C4-2B (cell line): ENCODE measurements at regions not wholly inside any gene's neighbourhood (a gene's known extent, or its start where the extent isn't known, plus 50 kb on each side); places are given as distances from the start of the nearest gene placed in this dataset.
"Not testable (repeated sequence)": the region's sequence is repeated elsewhere in the genome, so short reads cannot be mapped to it uniquely, and the experiment has no call there.

Experiments
- H3K27ac ChIP-seq: fragments of 450-650 bp; 2 replicates; pipeline ENCODE4 v1.5.1; 2017
- CTCF ChIP-seq: fragments of 450-650 bp; conservative IDR thresholded peaks from 2 replicates; pipeline ENCODE4 v1.5.1; 2017; ENCODE audit warnings: mild to moderate bottlenecking
- ZFX ChIP-seq: fragments of 450-650 bp; IDR thresholded peaks from 2 replicates; pipeline ENCODE4 v1.6.1; 2017

DNA sequence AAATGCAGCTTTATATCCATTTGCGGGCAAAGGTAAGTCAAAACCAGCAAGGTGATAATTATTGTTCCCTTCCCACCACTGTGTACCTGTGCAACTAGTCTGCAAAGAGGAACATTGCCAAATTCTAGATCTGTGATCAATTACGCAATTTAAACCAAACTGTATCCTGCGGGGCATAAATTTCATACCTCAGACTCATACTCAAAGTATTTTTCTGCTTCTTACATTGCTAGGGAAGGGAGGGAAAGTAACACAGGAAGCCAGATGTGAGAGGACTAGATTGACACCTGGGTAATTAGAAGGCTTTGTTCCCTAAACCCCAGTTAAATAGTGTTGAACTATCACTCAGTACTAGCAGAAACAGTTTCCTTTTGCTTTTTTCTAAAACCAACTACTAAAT, 240.2 kb upstream of the ZNF608 start:
- TF ChIP-seq ZFX (no peak), CTCF (no peak)
- H3K27ac ChIP-seq, result no peak overlapping the region

DNA sequence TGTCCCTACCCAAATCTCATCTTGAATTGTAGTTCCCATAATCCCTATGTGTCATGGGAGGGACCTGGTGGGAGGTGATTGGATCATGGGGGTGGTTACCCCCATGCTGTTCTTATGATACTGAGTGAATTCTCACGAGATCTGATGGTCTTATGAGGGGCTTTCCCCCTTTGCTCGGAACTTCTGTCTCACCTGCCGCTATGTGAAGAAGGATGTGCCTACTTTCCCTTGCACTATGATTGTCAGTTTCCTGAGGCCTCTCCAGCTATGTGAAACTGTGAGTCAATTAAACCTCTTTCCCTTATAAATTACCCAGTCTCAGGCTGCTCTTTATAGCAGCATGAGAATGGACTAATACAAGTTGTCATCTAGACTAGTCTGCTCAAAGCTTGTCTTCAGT, 241.3 kb upstream of the ZNF608 start:
- H3K27ac ChIP-seq, result not testable (repeated sequence)

DNA sequence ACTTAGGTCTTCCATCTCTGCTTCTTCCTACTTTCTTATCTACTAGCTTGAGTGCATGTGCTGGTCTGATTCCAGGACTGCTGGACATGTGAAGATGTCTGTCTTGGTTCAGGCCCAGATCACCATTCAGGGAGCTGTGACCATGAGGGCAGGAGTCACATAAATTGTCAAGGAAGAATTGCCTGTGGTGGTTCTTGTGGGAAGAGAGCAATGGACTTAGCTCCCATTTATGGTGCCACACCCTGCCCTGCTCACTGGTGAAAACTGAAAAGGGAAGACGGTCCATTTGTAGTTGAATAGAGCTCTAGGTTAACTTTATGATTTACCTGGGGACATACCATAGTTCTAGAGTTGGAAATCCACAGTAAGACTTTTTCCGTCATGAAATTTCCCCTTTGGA, 244.3 kb upstream of the ZNF608 start:
- no peak for TF ChIP-seq ZFX
- TF ChIP-seq CTCF, result no peak
- no peak overlapping the region for H3K27ac ChIP-seq

DNA sequence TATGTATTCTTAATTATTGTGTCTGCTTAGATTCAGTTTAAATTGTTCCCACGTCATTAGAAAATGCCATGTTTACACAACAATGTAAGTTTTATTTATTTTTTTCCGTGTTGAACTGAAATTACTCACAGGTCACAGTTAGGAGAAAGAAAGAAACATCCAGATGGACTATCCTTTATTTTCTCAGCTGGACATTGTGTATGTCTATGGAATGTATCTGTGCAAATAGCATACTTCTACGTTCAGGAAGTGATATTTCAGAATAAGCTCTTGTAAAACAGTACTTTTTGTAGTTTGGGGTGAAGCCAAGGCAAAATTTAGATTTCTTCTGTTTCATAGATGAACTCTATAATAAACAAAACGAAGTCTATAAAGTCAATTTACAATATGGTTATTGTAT, 249.0 kb upstream of the ZNF608 start:
- TF ChIP-seq ZFX (no peak), CTCF (no peak)

GRCh38 chr5:124996023-124996763, 249.8 kb upstream of the ZNF608 start:
- TF ChIP-seq ZFX (no peak), CTCF (no peak)
- H3K27ac ChIP-seq, result no peak overlapping the region

More for the DNA sequence above, 249.0 kb upstream of the ZNF608 start:
- H3K27ac ChIP-seq, result no peak overlapping the region

GRCh38 chr5:124996764-124997077, 250.3 kb upstream of the ZNF608 start:
- TF ChIP-seq ZFX (no peak), CTCF (no peak)
- no peak overlapping the region for H3K27ac ChIP-seq

DNA sequence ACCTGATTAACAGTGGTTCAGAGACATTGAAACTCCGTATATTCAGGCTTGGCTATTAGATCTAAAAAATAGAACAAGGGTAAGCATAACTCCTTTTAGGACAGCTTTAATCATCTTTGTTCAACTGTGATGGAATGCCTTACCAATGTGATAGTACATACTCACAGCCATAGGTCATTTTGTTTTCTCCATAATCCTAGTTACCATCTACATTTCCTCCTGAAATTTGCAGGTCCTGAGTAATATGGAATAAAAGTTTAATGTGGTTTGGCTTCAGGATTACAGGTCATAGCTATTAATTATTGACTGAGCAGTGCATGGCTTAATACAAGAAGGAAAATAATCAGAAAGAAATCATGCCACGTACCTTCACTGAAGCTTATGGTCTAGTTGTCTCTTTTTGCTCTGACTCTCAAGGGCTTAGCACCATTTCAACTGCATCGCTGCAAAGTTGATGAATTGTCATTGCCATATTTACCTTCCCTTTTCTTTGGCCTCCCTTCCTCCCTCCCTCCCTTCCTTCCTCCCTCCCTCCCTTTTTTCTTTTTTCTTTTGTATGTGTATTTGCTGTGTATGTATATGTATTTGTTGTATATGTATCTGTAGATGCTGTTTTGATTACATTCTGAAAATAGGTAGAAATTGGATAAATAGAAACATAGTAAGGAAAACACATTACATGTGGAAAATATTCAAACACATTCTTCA, 250.9 kb upstream of the ZNF608 start:
- no peak for TF ChIP-seq ZFX
- no peak for TF ChIP-seq CTCF
- H3K27ac ChIP-seq, result no peak overlapping the region

DNA sequence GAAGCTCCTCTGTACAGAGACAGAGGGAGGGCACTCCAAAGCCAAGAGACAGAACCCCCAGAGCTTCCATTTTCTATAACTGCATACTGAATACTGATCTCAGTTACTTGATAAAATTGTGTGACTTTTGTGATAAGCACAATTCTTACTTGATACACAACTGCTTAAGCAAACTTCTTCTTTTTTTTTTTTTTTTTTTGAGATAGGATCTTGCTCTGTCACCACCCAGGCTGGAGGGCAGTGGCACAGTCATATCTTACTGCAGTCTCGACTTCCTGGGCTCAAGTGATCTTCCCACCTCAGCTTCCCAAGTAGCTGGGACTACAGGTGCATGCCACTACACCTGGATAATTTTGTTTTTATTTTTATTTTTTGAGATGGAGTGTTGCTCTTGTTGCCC, 252.1 kb upstream of the ZNF608 start:
- no peak overlapping the region for H3K27ac ChIP-seq
- TF ChIP-seq CTCF, result no peak
- TF ChIP-seq ZFX, result no peak
